ENCODE measurements at regions not wholly inside any gene's neighbourhood (a gene's known extent, or its start where the extent isn't known, plus 50 kb on each side); places are given as distances from the start of the nearest gene placed in this dataset.
A peak's percentile ranks its signal among the peaks of the same experiment; 100 is the strongest.

DNA sequence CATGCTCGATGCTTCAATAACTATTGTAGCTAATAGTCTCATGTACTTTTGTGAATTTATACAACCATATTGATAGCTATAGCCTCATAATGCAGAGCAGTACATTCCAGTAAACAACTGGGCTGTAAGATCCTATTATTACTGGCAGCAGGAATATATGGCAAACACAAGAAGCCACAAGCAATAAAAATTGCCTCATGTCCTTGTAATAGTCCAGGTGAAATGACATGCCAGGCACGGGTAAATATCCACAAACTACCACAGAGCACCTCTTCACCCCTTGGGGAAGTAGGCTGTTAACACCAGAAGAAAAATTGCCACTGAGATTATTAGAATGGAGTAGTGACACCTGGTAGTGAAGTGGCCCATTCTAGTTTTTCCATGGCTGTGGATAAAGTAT lies 158.3 kb downstream of the MTX2 start:
- no peak for DNase-seq

DNA sequence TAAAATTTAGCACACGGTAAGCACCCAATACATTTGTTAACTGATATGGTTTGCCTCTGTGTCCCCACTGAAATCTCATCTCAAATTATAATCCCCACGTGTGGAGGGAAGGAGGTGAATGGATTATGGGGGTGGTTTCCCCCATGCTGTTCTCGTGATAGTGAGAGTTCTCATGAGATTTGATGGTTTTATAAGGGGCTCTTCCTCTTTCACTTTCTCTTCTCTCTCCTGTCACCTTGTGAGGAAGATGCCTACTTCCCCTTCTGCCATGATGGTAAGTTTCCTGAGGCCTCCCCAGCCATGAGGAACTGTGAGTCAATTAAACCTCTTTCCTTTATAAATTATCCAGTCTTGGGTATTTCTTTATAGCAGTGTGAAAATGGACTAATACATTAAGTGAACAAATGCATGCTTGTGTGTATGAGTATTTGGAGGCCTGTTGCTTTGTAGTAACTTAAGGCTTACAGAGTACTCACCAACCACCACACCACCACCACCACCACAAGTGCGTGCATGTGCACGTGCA lies 159.8 kb downstream of the MTX2 start:
- peak in 1 of 2 donors; percentile 1 for DNase-seq

DNA sequence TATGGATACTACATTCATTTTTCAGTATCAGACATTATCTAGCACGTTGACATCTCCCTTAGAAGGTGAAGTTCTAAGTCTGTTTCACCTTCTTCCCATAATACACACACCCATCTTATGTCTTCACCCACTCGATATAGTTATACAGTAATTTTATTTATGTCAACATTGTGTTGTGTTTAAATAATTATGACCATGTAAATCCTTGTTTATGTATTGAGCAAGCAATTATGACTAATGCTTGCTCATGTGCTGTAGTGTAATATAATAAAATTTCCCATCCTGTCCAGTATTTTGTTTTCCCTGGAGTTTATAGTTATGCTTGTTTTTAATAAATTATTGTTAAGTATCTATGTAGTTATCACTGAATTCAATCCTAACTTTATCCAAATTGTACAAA lies 163.2 kb downstream of the MTX2 start:
- no peak for DNase-seq

DNA sequence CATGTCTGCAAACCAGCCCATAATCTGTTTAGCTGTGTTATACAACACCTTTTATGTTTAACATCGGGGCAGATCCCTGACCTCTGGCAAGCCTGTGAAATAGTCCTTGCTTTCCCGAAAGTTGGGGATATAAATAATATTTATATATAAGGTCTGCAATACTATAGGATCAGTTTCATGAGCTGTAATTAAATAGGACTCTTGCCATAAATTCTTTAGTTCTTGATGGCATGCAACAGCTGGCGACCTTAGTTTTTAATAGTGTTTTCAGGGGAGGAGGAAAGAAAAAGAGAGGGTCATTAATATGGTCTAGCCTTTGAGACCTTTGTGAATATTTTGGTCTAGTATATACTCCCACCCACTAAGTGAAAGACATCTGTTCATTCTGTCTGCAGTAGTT lies 166.5 kb downstream of the MTX2 start:
- DNase-seq, result no peak

DNA sequence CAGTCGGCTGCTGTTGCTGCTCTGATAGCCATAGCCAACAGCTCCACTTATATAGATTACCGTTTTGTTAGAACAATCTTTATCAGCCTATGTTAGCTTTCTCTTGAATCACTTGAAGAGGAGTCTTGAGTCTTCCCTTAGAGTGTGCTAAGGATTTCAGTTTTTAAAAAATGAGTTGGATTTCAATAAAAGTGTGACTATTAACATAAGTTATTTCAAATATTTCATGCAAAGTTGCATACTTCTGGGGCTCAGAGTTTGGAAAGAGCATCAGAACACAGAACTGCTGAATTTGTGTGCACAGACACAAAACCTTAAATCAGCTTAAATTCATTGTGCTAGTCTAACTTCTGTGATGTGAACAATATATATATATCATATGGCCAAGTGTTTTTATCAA lies 174.7 kb downstream of the MTX2 start:
- DNase-seq, result no peak

DNA sequence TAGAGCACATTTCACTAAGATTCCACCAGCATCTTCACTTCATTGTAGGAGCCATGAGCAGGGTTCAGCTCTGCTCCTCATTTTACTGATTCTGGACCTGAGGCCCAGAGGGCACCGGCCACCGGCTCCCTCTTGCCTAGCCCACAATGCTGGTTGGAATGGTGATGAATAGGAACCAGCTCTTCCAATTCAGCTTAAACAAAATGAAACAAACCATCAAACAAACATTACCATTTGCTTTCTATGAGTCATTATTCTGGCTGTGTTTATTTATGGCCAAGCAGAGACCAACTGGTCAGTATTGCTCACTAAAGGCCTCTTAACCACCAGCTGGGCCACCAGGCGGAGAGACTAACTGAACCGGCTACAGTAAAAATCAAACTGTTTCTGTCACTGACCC lies 176.7 kb downstream of the MTX2 start:
- no peak for DNase-seq

DNA sequence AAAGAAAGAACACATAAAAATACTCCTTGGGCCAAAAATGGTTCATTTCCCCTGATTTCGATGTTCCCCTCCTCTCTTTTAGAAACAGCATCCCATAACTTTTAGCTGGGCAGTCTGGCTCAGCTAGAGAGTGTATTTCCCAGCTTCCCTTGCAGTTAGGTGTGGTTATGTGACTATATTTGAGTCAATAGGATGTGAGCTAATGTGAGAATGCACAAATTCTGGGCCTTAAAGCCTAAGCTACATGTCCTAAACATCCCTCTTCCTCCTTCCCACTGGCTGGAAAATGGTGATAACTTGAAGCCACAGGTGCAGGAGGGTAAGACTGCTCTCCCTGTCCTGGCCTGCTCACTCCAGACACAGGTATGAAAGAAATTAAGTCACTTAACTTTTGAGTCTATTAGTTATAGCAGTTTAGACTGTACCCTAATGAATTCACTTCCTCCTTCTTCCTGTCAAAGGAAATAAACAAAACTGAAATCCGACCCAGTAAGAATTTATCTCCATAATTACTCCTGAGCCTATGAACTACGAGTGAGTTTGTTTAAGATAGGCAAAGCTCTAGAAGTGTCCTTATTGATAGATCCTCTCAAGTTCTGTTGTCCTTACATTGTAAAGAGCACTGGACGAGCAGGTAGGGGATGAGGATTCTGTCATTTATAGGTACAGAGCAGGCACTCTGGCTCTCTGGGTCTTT lies 177.6 kb downstream of the MTX2 start:
- DNase-seq, result no peak

DNA sequence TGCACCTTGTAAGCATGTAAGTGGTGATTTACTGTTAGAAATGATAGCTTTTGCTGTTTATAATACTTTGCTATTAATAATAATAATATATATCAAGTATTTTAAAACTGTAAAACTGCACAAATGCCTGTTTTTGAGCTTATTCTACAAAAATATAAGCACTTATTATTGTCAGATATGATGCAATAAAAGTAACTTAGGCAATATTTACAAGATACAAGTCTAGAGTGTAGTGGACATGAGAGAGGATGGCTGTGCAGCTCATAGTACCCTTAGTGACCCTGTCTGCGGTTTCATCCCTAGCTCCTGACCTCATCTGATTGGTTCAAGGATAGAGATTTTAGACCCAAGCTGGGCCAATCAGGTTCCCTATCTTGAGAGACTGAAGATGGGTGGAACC lies 178.4 kb downstream of the MTX2 start:
- DNase-seq, result no peak

DNA sequence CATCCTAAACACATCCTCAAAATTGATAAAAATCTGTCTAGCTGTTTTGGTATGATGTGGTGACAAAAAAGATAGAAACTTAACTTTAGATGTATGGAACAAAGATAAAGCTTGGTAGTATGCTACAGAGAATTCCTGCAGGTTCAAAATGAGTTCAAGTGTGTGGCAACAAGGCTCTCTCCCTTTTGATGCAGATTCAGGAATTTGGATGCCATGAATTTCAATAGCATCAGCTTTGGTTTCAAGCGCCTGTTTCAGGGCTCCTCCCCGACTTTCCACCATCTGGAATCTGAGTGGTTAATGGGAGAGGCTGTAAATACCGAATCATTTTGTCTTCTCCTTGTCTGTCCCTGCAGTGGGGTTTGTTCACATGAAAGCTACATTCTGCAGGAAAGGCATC lies 180.6 kb downstream of the MTX2 start:
- DNase-seq, result no peak

DNA sequence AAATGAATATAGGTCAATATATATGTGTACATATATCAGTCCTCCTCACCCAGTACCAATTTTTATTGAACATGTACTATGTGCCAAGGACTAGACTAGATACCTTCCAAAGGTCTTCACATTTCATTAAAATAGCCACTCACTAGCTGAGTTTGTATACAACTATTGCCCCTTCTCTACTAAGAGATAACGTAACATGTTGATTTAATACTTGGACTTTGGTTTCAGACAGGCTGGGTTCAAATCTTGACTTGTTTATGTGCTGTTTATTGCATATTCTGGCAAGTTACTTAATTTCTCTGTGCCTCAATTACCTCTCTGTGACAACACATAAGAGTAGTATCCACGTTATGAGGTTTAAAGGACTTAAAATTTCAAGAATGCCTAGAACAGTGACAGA lies 184.5 kb downstream of the MTX2 start:
- DNase-seq, result no peak

DNA sequence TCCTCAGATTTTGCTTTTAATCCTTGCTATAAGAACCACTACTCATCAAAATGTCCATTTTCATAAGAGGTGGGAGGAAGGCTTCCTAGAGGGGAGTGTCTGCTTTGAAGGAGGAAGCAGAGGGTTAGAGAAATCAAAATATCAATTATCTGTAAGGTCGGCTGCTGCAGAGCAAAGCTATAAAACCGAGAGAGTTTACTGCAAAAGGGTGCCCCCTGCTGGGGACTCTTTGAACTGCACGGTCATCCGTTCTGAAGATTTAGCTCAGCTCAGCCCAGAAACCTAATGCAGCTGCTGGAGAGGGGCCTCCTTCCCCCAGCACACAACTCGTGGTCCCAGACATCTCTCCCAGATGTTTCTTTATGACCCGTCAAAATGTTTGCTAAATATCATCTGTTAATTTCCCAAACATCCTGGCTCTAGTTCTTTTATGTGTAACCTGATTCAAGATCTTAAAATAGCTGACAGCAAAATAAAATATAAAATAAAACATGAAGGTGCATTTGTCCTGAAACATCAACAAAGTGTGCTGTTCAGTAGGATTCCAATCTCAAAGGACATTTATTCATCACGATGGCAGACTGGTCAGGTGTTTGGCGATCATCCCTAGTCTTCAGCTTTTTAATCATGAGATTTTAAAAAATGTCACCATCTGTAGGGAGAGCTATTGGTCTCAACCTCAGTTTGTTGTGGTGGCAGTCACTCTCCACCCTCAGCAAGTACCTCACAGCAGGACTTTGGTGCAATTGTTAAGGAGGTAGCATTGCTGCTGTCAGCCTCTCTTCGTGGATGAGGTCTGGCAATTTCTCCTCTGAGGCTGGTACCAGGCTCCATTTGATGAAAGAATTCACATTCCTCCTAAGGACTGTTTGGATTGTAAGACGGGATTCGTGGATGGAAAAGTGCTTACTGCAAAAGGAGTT lies 185.9 kb downstream of the MTX2 start:
- peak; percentile 69 to 81 for DNase-seq

DNA sequence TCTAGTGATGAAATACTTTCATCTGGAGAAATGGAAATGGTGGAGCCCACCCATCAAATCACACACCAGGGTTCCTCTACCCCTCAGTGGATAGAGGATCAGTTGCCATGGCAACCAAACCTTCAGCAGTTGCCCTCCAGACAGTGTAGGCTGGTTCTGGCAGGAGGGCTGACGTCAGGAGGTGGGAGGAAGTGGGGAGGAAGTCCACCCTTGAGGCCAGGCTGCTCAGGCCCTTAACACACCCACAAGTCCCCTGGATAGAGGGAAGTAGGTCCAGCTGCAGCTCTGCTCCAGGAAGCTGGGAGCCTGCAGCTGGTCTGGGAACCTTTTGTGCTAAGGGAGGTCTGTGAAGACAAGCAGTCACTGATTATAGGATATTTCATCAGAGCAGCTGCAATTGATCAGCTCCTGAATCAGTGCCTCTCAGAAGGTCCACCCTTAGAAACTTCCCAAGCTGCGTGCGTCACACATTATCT lies 186.6 kb downstream of the MTX2 start:
- DNase-seq, result peak; percentile 2 to 34

DNA sequence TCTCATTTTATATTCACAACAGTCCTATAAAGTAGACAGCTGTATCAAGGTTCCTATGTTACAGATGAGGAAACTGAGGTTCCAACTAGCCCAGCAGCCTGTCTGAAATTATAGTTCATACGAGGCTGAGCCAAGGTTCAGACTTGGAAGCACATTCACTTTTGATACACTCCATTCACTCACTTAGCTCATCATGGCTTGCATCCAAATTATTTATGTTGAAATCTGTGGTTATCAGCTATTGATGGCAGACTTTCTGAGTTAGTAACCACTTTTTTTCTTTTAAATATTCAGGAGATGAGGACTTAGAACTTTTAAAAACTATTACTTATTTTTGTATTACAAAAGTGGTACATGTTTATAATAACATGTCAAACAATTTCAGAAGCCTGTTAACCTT lies 188.2 kb downstream of the MTX2 start:
- no peak for DNase-seq

DNA sequence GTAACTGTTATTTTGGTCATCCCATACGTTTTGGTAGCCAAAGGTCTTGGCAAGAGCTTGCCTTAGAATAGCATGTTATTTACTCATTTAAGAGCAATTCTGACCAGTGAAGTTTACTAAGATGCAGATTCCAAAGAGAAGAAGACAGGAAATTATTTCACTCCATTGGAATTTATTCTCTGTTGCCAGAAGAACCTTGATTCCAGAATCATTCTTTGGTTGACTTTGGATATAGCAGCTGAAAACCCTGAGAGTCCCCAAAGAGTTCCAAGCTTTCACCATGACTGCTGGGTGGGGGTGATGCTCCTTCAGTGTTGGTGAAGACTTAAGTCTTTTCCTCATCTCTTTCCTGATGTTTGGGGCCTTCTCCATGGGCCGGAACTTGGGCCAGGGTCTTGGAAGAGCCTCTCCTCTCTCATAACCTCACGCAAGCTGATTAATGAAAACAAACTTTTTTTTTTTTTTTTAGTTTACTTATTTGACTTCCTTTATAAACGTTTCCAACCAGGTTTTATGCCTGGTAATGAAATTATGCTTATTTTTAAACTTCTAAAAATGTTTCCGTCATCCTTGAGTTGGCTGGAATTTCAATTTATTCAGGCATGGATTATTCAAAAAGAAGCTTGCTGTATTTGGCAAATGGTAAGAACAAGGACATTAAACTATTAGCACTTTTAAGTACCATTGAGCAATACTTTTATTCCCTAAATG lies 192.0 kb downstream of the MTX2 start:
- DNase-seq, result no peak

DNA sequence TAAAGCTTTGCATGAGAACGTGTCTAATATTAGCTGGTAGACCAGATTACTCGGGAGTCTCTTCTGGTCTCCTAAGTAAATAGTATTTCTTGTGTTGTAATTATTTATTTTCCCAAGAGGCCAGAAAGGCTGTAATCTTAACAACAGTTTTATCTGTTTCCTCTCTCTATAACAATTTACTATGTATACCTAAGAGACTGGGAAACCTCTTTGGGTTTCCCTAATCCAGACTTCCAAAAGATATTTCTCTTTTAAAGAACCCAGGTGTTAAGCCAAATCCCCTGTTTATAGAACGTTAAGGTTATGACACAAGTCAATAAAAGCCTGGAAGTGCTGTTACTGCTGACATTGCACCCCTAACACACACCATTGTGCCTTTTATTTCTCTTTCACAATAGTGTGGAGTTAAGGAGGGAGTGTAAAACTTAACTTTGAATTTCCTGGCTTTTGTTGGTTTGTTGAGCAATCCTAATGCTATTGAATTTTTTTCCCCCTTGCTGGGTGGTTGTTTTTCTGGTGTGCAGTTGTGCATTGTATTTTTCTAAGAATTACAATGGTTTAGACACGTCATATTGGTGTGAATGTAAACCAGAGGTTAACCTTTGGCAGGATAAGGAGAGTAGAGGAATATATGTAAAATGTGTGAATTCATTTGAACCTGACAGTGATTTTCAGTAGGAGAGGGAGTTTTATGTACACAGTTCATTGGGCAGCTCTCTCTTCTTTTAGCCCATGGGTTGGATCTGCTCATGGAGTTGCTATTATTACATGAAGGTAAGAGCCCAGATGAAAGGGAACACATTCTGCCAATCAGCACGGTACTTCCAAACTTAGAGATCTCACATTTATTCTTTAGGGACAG lies 192.8 kb downstream of the MTX2 start:
- DNase-seq, result no peak

DNA sequence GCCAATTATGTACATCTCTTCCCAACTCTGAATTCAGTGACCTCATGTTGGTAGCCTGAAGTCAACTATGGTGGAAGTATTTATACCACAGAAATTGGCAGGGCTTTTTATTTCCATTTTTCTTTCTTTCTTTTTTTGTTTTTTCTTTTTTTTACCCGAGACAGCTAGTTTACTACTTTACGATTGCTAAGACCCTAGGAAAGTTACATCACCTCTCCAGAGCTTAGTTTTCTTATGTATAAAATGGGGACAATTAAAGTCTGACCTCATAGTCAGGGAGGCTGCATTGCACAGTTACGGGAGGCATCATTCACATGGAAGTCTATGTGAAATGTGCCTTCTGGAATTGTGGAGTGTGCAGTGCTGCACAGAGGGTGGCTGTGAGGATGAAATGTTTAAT lies 194.3 kb downstream of the MTX2 start:
- no peak for DNase-seq

DNA sequence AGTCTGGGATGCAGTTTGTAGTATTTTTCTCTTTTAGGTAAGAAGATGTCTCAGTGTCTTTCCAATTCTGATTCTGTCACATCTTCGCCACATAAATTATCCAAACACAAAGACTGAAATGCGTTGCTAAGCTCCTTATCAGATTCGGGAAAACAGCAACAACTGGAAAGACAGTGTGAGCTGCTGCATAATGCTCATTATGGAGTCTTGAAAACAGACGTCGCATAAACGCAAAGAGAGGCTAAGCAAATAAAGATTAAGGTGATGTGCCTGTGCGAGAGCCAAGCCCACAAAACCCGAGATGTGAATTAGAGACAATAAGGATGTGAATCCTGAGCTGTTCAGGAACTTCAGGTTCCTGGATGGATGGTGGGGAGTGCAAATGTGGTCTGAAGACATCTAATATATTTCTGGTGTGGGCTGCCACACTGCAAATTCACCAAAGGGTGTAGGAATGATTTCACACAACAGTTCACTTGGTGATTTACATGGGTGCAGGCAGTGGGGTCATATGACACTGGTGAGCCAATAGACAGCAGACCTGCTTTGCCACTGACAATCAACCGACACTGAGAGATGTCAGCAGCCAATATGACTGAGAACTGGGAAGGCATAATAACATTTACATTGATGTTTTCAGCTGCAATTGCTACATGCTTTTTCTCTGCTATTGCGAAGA lies 195.8 kb downstream of the MTX2 start:
- DNase-seq, result no peak

DNA sequence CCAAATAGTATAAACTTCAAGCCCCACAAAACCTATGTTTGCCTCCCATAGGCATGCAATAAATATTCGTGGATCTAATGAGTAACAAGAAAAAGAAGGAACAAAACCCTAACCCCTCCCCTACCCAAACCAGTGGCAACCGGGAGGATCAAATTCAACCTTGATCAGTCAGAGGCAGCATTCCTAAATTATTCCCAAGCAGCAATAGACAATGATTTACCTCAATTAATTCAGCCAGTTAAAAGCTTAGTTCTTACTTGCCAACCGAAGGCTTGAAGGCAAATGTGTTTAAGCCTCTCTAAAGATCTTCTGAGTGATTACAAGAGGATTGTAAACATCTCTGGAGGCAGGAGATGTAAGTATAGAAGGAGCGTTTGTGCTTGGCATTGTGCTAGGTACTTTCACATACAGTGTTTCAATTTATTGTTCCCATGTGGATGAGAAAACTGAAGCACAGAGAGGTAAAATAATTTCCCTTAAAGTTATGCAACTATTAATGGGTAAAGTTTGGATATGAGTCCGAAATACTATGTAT lies 197.7 kb downstream of the MTX2 start:
- DNase-seq, result no peak

DNA sequence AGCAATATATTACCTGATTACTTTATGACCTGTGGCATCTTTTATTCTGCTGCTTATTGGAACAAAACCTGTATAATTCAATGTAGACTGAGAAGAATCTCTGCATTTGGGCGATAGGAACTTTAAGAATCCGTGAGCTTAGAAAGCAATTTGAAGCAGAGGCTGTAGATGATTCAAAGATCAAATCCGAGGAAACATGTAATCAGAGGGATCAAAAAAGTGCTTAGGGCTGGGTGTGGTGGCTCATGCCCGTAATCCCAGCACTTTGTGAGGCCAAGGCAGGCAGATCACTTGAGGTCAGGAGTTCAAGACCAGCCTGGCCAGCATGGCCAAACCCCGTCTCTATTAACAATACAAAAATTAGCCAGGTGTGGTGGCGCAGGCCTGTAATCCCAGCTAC lies 198.4 kb downstream of the MTX2 start:
- no peak for DNase-seq

DNA sequence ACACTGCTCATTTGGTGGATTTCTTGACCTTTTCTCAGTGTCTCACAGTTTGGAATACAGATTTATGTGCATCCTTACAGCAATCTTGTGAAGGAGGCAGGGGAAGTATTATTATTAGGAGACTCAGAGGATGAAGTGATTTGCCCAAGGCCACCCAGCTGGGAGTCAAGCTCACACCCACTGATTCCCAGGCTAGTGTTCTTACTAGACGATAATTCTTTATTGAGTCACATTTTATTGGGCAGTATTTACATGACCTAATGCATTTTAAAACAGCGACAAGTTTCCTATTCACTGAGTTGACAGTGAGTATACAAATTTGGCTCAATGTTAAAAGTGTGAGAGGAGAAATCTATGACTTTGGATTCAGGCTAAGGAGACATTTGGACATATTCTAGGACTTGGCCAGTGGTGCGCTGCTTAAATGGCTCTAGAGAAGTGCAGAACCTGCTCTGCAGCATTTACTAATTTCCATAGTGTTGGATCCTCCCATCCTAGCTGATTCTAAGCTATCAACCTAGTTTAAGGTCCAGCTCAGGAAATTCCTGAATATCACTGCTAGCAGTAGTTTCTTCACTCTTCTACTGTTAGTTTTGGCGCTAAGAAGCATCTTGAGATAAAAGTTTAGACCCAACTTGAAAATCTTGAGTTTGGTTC lies 199.3 kb downstream of the MTX2 start:
- no peak for DNase-seq

DNA sequence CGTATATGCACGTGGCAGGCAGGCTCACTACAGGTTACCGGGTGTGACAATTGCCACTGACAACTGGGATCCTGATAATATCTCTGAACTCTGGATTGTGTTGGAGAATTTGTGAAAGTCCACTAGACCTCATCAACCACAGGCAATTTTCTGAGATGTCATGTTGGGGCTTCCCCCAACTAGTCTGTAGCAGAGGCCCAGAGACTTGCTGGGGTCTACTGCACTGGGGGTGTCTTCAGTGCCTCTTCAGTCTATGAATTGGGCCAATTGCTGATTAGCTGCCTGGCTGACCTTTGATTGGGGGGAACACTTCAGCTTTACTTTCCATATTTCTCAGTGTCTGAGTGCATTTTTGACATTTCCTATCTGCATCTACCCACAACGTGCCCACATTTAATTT lies 201.5 kb downstream of the MTX2 start:
- DNase-seq, result no peak

All from inflammatory macrophage (primary cell).